ENCODE measurements at regions not wholly inside any gene's neighbourhood (a gene's known extent, or its start where the extent isn't known, plus 50 kb on each side); places are given as distances from the start of the nearest gene placed in this dataset.
"Not testable (repeated sequence)": the region's sequence is repeated elsewhere in the genome, so short reads cannot be mapped to it uniquely, and the experiment has no call there.

GRCh38 chr4:159024828-159025227 lies 78.1 kb upstream of the RAPGEF2 start:
- no peaks in the 10 kb centered on the region for H3K27me3 ChIP-seq
- no peak for TF ChIP-seq CTCF (IDR thresholded peaks at IDR 0.05)
- DNase-seq: no peak
- H3K9me3 ChIP-seq: no peaks in the 10 kb centered on the region
- no peak overlapping the region for H3K4me3 ChIP-seq
- intact Hi-C loops (cut with DNase I; ENCODE audit: low total_unique reads): no loop called here
- peaks cover 0 to 14% (median 8%) of the 10 kb centered on the region in 4 donors for H3K4me1 ChIP-seq
- H3K27ac ChIP-seq: no peak overlapping the region
- H3K36me3 ChIP-seq: no peaks in the 10 kb centered on the region

- no peak overlapping the region for H3K4me3 ChIP-seq
- peaks cover 0 to 14% (median 8%) of the 10 kb centered on the region in 4 donors for H3K4me1 ChIP-seq
- intact Hi-C loops (cut with DNase I; ENCODE audit: low total_unique reads): no loop called here
- no peak overlapping the region for H3K27ac ChIP-seq
- H3K9me3 ChIP-seq: no peaks in the 10 kb centered on the region
- no peak for TF ChIP-seq CTCF (IDR thresholded peaks at IDR 0.05)
- H3K27me3 ChIP-seq: no peaks in the 10 kb centered on the region
- no peaks in the 10 kb centered on the region for H3K36me3 ChIP-seq
- DNase-seq: no peak
Observed at GRCh38 chr4:159026329-159026728, 76.5 kb upstream of the RAPGEF2 start.

- Histone ChIP-seq H3K36me3 (no peaks in the 10 kb centered on the region), H3K4me1 (peaks cover 0 to 14% (median 8%) of the 10 kb centered on the region in 4 donors), H3K27me3 (no peaks in the 10 kb centered on the region), H3K27ac (no peak overlapping the region), H3K9me3 (no peaks in the 10 kb centered on the region), H3K4me3 (no peak overlapping the region)
- no peak for DNase-seq
- no peak for TF ChIP-seq CTCF (IDR thresholded peaks at IDR 0.05)
- intact Hi-C loops (cut with DNase I; ENCODE audit: low total_unique reads): no loop called here
Observed at GRCh38 chr4:159027535-159027934, 75.3 kb upstream of the RAPGEF2 start.

- Histone ChIP-seq H3K4me3 (no peak overlapping the region), H3K27ac (no peak overlapping the region), H3K4me1 (peaks cover 0 to 14% (median 8%) of the 10 kb centered on the region in 4 donors), H3K9me3 (no peaks in the 10 kb centered on the region), H3K36me3 (no peaks in the 10 kb centered on the region), H3K27me3 (no peaks in the 10 kb centered on the region)
- intact Hi-C loops (cut with DNase I; ENCODE audit: low total_unique reads): no loop called here
- no peak for DNase-seq
- no peak for TF ChIP-seq CTCF (IDR thresholded peaks at IDR 0.05)
Observed at GRCh38 chr4:159029481-159029880, 73.4 kb upstream of the RAPGEF2 start.

GRCh38 chr4:159030297-159030696 lies 72.6 kb upstream of the RAPGEF2 start:
- H3K36me3 ChIP-seq; DNase-seq; H3K9me3 ChIP-seq; H3K4me3 ChIP-seq; H3K27ac ChIP-seq; H3K27me3 ChIP-seq; intact Hi-C loops (cut with DNase I; ENCODE audit: low total_unique reads): not testable (repeated sequence)
- H3K4me1 ChIP-seq: peaks cover 0 to 14% (median 8%) of the 10 kb centered on the region in 4 donors

DNA sequence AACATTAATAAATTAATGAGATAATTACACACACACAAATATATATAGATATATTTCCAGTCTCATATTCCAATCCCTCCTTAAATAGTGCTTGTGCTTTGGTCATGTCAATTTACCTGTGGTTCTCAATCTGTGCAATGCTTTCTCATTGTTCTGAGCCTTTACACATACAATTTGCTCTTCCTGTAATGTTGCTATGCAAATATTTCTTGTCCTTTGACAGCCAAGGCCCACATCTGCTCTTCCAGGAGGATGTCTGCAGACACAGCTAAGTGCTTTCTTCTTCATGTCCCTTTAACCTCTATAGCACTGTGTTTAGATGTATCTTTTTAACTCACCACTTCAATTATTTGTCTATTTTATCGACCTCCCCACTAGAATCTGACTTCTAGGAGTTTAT lies 67.3 kb upstream of the RAPGEF2 start:
- intact Hi-C loops (cut with DNase I; ENCODE audit: low total_unique reads): no loop called here

More for the DNA sequence above, 67.3 kb upstream of the RAPGEF2 start:
- no peak for DNase-seq
- no peaks in the 10 kb centered on the region for H3K4me1 ChIP-seq
- no peak for TF ChIP-seq CTCF (IDR thresholded peaks at IDR 0.05)
- H3K4me3 ChIP-seq: no peak overlapping the region
- no peak overlapping the region for H3K27ac ChIP-seq
- H3K27me3 ChIP-seq: no peaks in the 10 kb centered on the region
- H3K36me3 ChIP-seq: no peaks in the 10 kb centered on the region
- no peaks in the 10 kb centered on the region for H3K9me3 ChIP-seq
